ENCODE measurements at regions not wholly inside any gene's neighbourhood (a gene's known extent, or its start where the extent isn't known, plus 50 kb on each side); places are given as distances from the start of the nearest gene placed in this dataset.

DNA sequence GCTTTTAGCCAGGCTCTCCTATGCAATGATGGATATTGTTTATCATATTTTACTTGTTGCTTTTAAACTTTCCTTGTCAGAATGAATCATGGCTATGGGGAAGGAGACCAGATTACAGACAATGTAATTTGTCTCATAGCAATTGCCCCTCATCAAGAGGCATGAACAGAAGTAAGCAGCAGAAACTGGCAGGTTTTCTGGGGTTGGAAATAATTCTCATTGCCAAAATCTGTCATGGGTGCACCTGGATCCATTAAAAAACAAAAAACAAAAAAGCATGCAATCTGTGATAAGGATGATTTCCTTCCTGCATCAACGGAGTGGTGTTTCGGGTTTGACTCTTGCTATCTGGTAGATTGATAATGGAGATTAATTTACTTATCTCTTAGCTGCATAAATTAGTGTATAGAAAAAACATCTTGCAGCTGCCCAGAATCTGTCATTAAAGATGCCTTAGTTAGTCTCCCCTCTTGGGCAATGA, 419.6 kb downstream of the SOX11 start:
- TF ChIP-seq, protein P1, sequence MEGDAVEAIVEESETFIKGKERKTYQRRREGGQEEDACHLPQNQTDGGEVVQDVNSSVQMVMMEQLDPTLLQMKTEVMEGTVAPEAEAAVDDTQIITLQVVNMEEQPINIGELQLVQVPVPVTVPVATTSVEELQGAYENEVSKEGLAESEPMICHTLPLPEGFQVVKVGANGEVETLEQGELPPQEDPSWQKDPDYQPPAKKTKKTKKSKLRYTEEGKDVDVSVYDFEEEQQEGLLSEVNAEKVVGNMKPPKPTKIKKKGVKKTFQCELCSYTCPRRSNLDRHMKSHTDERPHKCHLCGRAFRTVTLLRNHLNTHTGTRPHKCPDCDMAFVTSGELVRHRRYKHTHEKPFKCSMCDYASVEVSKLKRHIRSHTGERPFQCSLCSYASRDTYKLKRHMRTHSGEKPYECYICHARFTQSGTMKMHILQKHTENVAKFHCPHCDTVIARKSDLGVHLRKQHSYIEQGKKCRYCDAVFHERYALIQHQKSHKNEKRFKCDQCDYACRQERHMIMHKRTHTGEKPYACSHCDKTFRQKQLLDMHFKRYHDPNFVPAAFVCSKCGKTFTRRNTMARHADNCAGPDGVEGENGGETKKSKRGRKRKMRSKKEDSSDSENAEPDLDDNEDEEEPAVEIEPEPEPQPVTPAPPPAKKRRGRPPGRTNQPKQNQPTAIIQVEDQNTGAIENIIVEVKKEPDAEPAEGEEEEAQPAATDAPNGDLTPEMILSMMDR (conservative IDR thresholded peaks at IDR 0.05): no peak
- no peak for TF ChIP-seq EZH2 (IDR thresholded peaks at IDR 0.05; ENCODE audit: low read depth)

Data from PC-9 (cell line).